DMS53 treated with DMSO at 0.1 percent for 48 hours (cell line): ENCODE measurements at regions not wholly inside any gene's neighbourhood (a gene's known extent, or its start where the extent isn't known, plus 50 kb on each side); places are given as distances from the start of the nearest gene placed in this dataset.
A peak's percentile ranks its signal among the peaks of the same experiment; 100 is the strongest.

ENCODE experiments used
- DNase-seq: peaks from one replicate; lab custom pipeline; 2025; ENCODE audit not compliant: unreplicated experiment; lab: John Stamatoyannopoulos, UW

- DNase-seq, result no peak
These were observed 50.0 kb upstream of the RNU6ATAC start for GRCh38 chr9:134214386-134214765.

- DNase-seq, result no peak
These were observed 50.5 kb upstream of the RNU6ATAC start for GRCh38 chr9:134214766-134215419.

- no peak for DNase-seq
These were observed 51.0 kb upstream of the RNU6ATAC start for GRCh38 chr9:134215420-134215698.

- peak; percentile 19 for DNase-seq
These were observed 51.5 kb upstream of the RNU6ATAC start for GRCh38 chr9:134215699-134216448.

GRCh38 chr9:134216449-134216951 is 52.1 kb upstream of the RNU6ATAC start:
- no peak for DNase-seq

- no peak for DNase-seq
These were observed 52.6 kb upstream of the RNU6ATAC start for GRCh38 chr9:134216961-134217360.

GRCh38 chr9:134217431-134218210 is 53.3 kb upstream of the RNU6ATAC start:
- DNase-seq, result no peak

- DNase-seq, result no peak
These were observed 53.9 kb upstream of the RNU6ATAC start for GRCh38 chr9:134218230-134218629.

- DNase-seq, result no peak
These were observed 55.3 kb upstream of the RNU6ATAC start for GRCh38 chr9:134219646-134220060.

GRCh38 chr9:134220311-134220710 is 55.9 kb upstream of the RNU6ATAC start:
- no peak for DNase-seq

GRCh38 chr9:134221273-134222017 is 57.1 kb upstream of the RNU6ATAC start:
- DNase-seq, result no peak

- no peak for DNase-seq
These were observed 57.7 kb upstream of the RNU6ATAC start for GRCh38 chr9:134222018-134222573.

- no peak for DNase-seq
These were observed 58.7 kb upstream of the RNU6ATAC start for GRCh38 chr9:134223091-134223490.

GRCh38 chr9:134223591-134224122 is 59.3 kb upstream of the RNU6ATAC start:
- no peak for DNase-seq

GRCh38 chr9:134224127-134224526 is 59.8 kb upstream of the RNU6ATAC start:
- DNase-seq, result no peak

GRCh38 chr9:134224567-134225093 is 60.3 kb upstream of the RNU6ATAC start:
- no peak for DNase-seq

- no peak for DNase-seq
These were observed 60.8 kb upstream of the RNU6ATAC start for GRCh38 chr9:134225186-134225585.

- DNase-seq, result no peak
These were observed 61.5 kb upstream of the RNU6ATAC start for GRCh38 chr9:134225816-134226215.

GRCh38 chr9:134226221-134226930 is 62.0 kb upstream of the RNU6ATAC start:
- DNase-seq, result no peak
